Kidney epithelial cell (primary cell): ENCODE measurements at regions not wholly inside any gene's neighbourhood (a gene's known extent, or its start where the extent isn't known, plus 50 kb on each side); places are given as distances from the start of the nearest gene placed in this dataset.

Experiments
- DNase-seq: peaks from one replicate; pipeline ENCODE4 v3.0.0-alpha.2; 2010; ENCODE audit warnings: low read depth
- H3K27me3 ChIP-seq: 2 replicates; pipeline ENCODE4 v1.6.0; 2011; ENCODE audit warnings: low read length; ENCODE audit not compliant: control insufficient read depth, insufficient read depth
- H3K36me3 ChIP-seq: 2 replicates; pipeline ENCODE4 v1.5.1; 2011; ENCODE audit warnings: low read length; ENCODE audit not compliant: control insufficient read depth, insufficient read depth
- H3K4me3 ChIP-seq: 2 replicates; pipeline ENCODE4 v1.5.1; 2011; ENCODE audit warnings: low read depth, mild to moderate bottlenecking, control low read depth, low read length
- CTCF ChIP-seq: IDR thresholded peaks from 2 replicates; pipeline ENCODE4 v1.5.1; 2011; ENCODE audit warnings: mild to moderate bottlenecking, moderate library complexity, low read length, control low read depth, inconsistent platforms; ENCODE audit not compliant: insufficient read depth, poor library complexity, severe bottlenecking

GRCh38 chr6:9409126-9409525 lies 973.8 kb upstream of the SLC35B3 start:
- no peak for DNase-seq
- no peaks in the 10 kb centered on the region for H3K36me3 ChIP-seq
- H3K27me3 ChIP-seq: no peaks in the 10 kb centered on the region
- H3K4me3 ChIP-seq: no peak overlapping the region
- no peak for TF ChIP-seq CTCF

- H3K36me3 ChIP-seq: no peaks in the 10 kb centered on the region
- H3K4me3 ChIP-seq: no peak overlapping the region
- TF ChIP-seq CTCF: no peak
- DNase-seq: no peak
- H3K27me3 ChIP-seq: no peaks in the 10 kb centered on the region
Measured at GRCh38 chr6:9408402-9409117, 973.2 kb upstream of the SLC35B3 start.

- Histone ChIP-seq H3K4me3 (no peak overlapping the region), H3K27me3 (no peaks in the 10 kb centered on the region), H3K36me3 (no peaks in the 10 kb centered on the region)
- DNase-seq: no peak
- TF ChIP-seq CTCF: no peak
Measured at GRCh38 chr6:9405825-9406224, 970.5 kb upstream of the SLC35B3 start.

- DNase-seq: peak; percentile 63
- no peak for TF ChIP-seq CTCF
- H3K4me3 ChIP-seq: no peak overlapping the region
Measured at GRCh38 chr6:9405369-9405768, 970.0 kb upstream of the SLC35B3 start.

GRCh38 chr6:9404351-9405146 lies 969.2 kb upstream of the SLC35B3 start:
- Histone ChIP-seq H3K27me3 (no peaks in the 10 kb centered on the region), H3K4me3 (no peak overlapping the region), H3K36me3 (no peaks in the 10 kb centered on the region)
- no peak for TF ChIP-seq CTCF
- no peak for DNase-seq

More at GRCh38 chr6:9405369-9405768, 970.0 kb upstream of the SLC35B3 start:
- Histone ChIP-seq H3K36me3 (no peaks in the 10 kb centered on the region), H3K27me3 (no peaks in the 10 kb centered on the region)
